ENCODE measurements at regions not wholly inside any gene's neighbourhood (a gene's known extent, or its start where the extent isn't known, plus 50 kb on each side); places are given as distances from the start of the nearest gene placed in this dataset.

DNA sequence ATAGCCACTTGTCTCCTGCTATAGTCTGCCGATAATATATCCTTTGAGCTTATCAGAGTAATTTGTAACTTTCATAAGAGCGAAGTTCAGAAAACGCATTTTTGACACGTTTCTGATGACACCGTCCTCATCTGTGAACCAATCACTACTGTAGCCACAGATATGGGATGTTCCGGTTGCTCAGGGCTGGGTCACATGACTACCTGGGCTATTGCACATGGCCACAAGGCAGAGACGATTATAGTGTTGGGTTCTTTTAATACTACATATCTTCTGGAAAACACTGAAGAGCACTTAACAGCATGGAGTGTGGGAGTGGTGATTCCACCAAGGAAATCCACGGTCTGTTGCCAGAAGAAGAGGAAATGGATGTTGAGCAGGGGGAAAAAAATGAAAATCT is 115.0 kb upstream of the ADRA1B start:
- TF ChIP-seq, protein P1, sequence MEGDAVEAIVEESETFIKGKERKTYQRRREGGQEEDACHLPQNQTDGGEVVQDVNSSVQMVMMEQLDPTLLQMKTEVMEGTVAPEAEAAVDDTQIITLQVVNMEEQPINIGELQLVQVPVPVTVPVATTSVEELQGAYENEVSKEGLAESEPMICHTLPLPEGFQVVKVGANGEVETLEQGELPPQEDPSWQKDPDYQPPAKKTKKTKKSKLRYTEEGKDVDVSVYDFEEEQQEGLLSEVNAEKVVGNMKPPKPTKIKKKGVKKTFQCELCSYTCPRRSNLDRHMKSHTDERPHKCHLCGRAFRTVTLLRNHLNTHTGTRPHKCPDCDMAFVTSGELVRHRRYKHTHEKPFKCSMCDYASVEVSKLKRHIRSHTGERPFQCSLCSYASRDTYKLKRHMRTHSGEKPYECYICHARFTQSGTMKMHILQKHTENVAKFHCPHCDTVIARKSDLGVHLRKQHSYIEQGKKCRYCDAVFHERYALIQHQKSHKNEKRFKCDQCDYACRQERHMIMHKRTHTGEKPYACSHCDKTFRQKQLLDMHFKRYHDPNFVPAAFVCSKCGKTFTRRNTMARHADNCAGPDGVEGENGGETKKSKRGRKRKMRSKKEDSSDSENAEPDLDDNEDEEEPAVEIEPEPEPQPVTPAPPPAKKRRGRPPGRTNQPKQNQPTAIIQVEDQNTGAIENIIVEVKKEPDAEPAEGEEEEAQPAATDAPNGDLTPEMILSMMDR (IDR thresholded peaks at IDR 0.05; ENCODE audit: low read length): no peak
- no peak for TF ChIP-seq EZH2phosphoT487 (IDR thresholded peaks at IDR 0.05; ENCODE audit: low read length)
- TF ChIP-seq EZH2 (optimal IDR thresholded peaks at IDR 0.05; ENCODE audit: low read depth, low read length): no peak
- Histone ChIP-seq H3F3A (ENCODE audit: insufficient read depth, low read length) (no peaks in the 10 kb centered on the region), H2AFZ (ENCODE audit: low read length) (no peak overlapping the region), H3K4me1 (ENCODE audit: low read length) (no peaks in the 10 kb centered on the region), H3K4me2 (ENCODE audit: low read depth, low read length) (no peak overlapping the region), H3K27me3 (replicated peaks; ENCODE audit: insufficient read depth, low read length) (no peaks in the 10 kb centered on the region), H3K9me2 (replicated peaks; ENCODE audit: insufficient read depth, low read length) (no peaks in the 10 kb centered on the region), H3K4me3 (ENCODE audit: low read length) (no peak overlapping the region), H3K9ac (ENCODE audit: low read length) (no peak overlapping the region), H3K79me2 (ENCODE audit: low read length) (no peaks in the 10 kb centered on the region), H3K27ac (ENCODE audit: low read length) (no peak overlapping the region), H3K9me3 (replicated peaks; ENCODE audit: insufficient read depth, low read length) (no peaks in the 10 kb centered on the region), H4K20me1 (ENCODE audit: insufficient read depth, low read length) (no peaks in the 10 kb centered on the region), H3K36me3 (replicated peaks; ENCODE audit: insufficient read depth, low read length) (no peaks in the 10 kb centered on the region)
- DNase-seq: no peak

DNA sequence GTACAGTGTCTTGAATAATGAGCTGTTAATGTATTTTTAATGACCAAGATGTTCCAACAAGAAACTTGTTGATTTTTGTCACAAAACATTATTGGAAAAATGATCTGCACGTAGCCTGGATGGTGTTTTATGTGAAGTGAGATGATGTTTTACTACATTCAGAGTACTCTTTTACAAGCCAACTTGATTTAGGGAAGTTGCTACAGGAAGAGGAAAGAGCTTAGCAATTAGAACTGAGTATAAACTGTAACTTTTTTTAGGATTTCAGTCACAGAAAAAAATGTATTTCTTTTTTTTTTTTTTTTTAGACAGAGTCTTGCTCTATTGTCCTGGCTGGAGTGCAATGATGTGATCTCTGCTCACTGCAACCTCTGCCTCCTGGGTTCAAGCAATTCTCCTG is 113.6 kb upstream of the ADRA1B start:
- Histone ChIP-seq H3K36me3 (replicated peaks; ENCODE audit: insufficient read depth, low read length) (no peaks in the 10 kb centered on the region), H3K4me1 (ENCODE audit: low read length) (no peaks in the 10 kb centered on the region), H3K79me2 (ENCODE audit: low read length) (no peaks in the 10 kb centered on the region)

GRCh38 chr5:159804121-159804520 is 112.2 kb upstream of the ADRA1B start:
- no peaks in the 10 kb centered on the region for H3K9me3 ChIP-seq (replicated peaks; ENCODE audit: insufficient read depth, low read length)
- no peak overlapping the region for H3K27ac ChIP-seq (ENCODE audit: low read length)
- H3K4me3 ChIP-seq (ENCODE audit: low read length): no peak overlapping the region
- H3K36me3 ChIP-seq (replicated peaks; ENCODE audit: insufficient read depth, low read length): no peaks in the 10 kb centered on the region
- no peaks in the 10 kb centered on the region for H3K27me3 ChIP-seq (replicated peaks; ENCODE audit: insufficient read depth, low read length)
- TF ChIP-seq, protein P1 (IDR thresholded peaks at IDR 0.05; ENCODE audit: low read length): no peak
- TF ChIP-seq EZH2phosphoT487 (IDR thresholded peaks at IDR 0.05; ENCODE audit: low read length) (no peak), EZH2 (optimal IDR thresholded peaks at IDR 0.05; ENCODE audit: low read depth, low read length) (no peak)
- H4K20me1 ChIP-seq (ENCODE audit: insufficient read depth, low read length): no peaks in the 10 kb centered on the region
- H3K79me2 ChIP-seq (ENCODE audit: low read length): no peaks in the 10 kb centered on the region
- no peak overlapping the region for H2AFZ ChIP-seq (ENCODE audit: low read length)
- no peak overlapping the region for H3K4me2 ChIP-seq (ENCODE audit: low read depth, low read length)
- DNase-seq: no peak
- no peaks in the 10 kb centered on the region for H3K9me2 ChIP-seq (replicated peaks; ENCODE audit: insufficient read depth, low read length)
- no peaks in the 10 kb centered on the region for H3K4me1 ChIP-seq (ENCODE audit: low read length)
- no peaks in the 10 kb centered on the region for H3F3A ChIP-seq (ENCODE audit: insufficient read depth, low read length)
- H3K9ac ChIP-seq (ENCODE audit: low read length): no peak overlapping the region

More for the DNA sequence above, 113.6 kb upstream of the ADRA1B start:
- H3K27ac ChIP-seq (ENCODE audit: low read length): no peak overlapping the region
- no peak overlapping the region for H3K9ac ChIP-seq (ENCODE audit: low read length)
- TF ChIP-seq EZH2phosphoT487 (IDR thresholded peaks at IDR 0.05; ENCODE audit: low read length) (no peak), EZH2 (optimal IDR thresholded peaks at IDR 0.05; ENCODE audit: low read depth, low read length) (no peak)
- TF ChIP-seq, protein P1 (IDR thresholded peaks at IDR 0.05; ENCODE audit: low read length): no peak
- H4K20me1 ChIP-seq (ENCODE audit: insufficient read depth, low read length): no peaks in the 10 kb centered on the region
- H2AFZ ChIP-seq (ENCODE audit: low read length): no peak overlapping the region
- H3K27me3 ChIP-seq (replicated peaks; ENCODE audit: insufficient read depth, low read length): no peaks in the 10 kb centered on the region
- no peak for DNase-seq
- no peaks in the 10 kb centered on the region for H3K9me3 ChIP-seq (replicated peaks; ENCODE audit: insufficient read depth, low read length)
- H3K4me2 ChIP-seq (ENCODE audit: low read depth, low read length): no peak overlapping the region
- H3K4me3 ChIP-seq (ENCODE audit: low read length): no peak overlapping the region
- H3K9me2 ChIP-seq (replicated peaks; ENCODE audit: insufficient read depth, low read length): no peaks in the 10 kb centered on the region
- H3F3A ChIP-seq (ENCODE audit: insufficient read depth, low read length): no peaks in the 10 kb centered on the region
